ENCODE measurements at regions not wholly inside any gene's neighbourhood (a gene's known extent, or its start where the extent isn't known, plus 50 kb on each side); places are given as distances from the start of the nearest gene placed in this dataset.
"Not testable (repeated sequence)": the region's sequence is repeated elsewhere in the genome, so short reads cannot be mapped to it uniquely, and the experiment has no call there.

GRCh38 chr5:36481454-36482120, 124.8 kb upstream of the SLC1A3 start:
- no peak for DNase-seq (ENCODE audit: low read depth)

GRCh38 chr5:36482812-36483211, 123.6 kb upstream of the SLC1A3 start:
- DNase-seq (ENCODE audit: low read depth), result no peak

- DNase-seq (ENCODE audit: low read depth), result no peak
Observed at GRCh38 chr5:36489505-36489904, 116.9 kb upstream of the SLC1A3 start.

DNA sequence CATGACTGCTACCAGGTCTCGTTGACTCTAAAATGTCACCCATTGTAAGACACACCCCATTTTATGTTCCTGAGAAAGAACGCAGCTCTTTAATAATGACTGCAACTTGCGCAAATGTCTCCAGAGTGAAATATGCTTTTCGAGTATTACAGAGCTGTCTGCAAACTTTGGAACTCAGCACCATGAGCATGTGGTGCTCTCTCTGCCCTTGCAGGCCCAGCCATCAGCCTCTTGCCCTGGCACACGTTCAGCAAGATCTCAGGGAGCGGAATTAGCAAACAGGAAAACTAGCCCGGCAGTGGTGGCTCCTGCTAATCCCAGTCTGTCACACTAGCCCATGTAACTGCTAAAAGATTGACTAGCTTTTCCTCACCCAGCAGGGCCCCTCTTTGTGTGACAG, 114.5 kb upstream of the SLC1A3 start:
- no peak for DNase-seq (ENCODE audit: low read depth)

DNA sequence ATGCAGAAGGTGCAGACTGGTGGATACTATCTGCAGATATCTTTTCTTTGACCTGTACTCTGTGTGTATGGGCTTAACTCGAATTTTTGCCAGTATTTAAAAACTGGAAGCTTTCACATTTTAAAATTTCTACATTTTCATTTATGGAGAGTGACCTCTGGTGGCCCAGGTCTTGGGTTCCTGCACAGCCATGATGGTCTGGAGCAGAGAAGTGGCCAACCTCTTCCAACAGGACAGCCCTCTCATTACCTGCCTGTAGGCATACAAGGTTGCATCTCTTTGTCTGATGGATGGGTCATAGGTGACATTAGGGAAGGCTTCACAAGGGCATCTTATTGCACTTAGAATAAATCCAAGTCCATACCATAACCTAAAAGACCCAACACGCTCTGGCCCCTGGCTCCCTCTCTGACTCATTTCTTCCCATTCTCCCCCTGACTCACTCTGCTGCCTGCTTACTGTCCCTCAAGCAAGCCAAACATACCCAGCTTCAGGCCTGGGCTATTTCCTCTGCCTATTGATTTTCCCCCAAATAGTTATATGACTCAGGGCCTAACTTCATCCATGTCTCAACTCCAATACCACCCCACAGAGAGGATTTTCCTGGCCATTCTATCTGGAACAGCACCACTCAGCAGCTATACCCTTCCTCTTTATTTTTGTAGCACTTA, 113.3 kb upstream of the SLC1A3 start:
- DNase-seq (ENCODE audit: low read depth), result no peak

DNA sequence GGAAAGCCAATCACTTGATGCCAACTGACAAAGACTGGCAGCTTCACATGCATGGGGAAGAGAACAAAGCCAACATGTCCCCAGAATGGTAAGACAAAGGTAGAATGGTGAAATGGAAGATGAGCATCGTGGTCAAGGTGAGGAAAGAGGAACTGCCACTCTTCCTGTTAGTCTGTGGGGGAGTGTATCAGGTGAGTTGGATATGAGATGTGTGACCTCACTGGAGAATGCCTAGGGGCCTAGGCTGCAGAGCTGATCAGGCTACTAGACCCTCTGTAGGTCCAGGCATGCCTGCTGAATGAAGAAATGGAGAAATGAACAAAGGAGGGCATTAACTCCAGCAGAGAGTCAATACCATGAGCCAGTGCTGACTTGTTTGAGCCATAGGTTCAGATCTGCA, 112.4 kb upstream of the SLC1A3 start:
- DNase-seq (ENCODE audit: low read depth), result no peak

- no peak for DNase-seq (ENCODE audit: low read depth)
Observed at GRCh38 chr5:36494841-36495601, 111.4 kb upstream of the SLC1A3 start.

DNA sequence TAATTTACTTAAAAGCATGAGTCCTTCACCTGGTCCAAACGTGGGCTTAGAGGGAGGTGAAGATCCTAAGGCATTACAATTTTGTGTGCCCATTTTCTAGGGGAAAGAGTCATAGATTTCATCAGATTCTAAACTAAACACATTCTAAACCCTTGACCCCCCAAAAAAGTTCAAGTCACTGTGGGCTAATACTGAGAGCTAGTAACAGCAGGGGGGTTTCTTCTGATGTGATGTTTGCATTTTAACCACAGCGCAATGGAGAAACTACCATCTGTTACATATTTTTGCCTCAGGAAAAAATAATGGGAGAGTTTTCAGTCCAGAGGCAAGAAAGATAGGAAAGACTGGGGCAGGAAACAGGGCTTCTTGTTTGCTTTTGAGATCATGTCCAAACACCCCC, 110.8 kb upstream of the SLC1A3 start:
- no peak for DNase-seq (ENCODE audit: low read depth)

GRCh38 chr5:36496471-36496870, 109.9 kb upstream of the SLC1A3 start:
- no peak for DNase-seq (ENCODE audit: low read depth)

GRCh38 chr5:36502608-36503007, 103.8 kb upstream of the SLC1A3 start:
- no peak for DNase-seq (ENCODE audit: low read depth)

DNA sequence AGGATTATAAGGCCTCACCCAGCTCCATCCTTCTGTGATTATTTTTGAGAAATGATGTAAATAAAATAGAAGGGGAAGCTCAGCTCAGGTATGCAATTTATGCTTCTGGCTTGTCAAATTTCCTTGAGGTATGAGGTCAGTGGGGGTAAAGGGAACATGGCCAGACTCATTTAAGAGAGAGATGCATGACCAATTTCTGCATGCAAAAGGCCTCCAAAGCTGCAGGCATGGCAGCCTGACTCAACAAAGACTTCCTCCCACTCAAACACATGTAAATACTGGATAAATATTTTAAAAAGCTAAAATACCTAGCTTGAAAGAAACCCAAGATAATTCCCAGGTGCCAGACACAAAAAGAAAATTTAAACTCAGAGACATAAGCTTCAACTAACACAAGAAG, 101.4 kb upstream of the SLC1A3 start:
- no peak for DNase-seq (ENCODE audit: low read depth)

- peak; percentile 51 for DNase-seq (ENCODE audit: low read depth)
Observed at GRCh38 chr5:36507332-36507952, 99.0 kb upstream of the SLC1A3 start.

GRCh38 chr5:36508331-36508730, 98.1 kb upstream of the SLC1A3 start:
- DNase-seq (ENCODE audit: low read depth), result not testable (repeated sequence)

DNA sequence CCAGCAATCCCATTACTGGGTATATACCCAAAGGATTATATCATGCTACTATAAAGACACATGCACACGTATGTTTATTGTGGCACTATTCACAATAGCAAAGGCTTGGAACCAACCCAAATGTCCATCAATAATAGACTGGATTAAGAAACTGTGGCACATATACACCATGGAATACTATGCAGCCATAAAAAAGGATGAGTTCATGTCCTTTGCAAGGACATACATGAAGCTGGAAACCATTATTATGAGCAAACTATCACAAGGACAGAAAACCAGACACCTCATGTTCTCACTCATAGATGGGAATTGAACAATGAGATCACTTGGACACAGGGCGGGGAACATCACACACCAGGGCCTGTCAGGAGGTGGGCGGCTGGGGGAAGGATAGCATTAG, 92.8 kb upstream of the SLC1A3 start:
- DNase-seq (ENCODE audit: low read depth), result not testable (repeated sequence)

DNA sequence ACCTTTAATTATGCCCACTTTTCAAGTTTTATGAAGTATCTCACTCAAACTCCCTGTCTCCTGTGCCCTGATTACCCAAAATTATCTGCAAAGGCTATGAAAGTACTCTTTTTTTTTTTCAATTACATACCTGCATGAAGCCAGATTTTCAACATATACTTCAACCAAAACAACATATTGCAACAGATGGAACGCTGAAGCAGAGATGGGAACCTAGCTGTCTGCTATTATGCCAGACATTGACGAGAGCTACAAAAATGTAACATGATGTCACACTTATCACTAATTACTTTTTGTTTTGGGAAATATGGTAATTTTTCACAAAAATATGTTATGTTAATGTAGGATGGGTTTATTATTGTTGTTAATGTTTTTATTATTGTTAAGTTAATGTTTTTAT, 86.5 kb upstream of the SLC1A3 start:
- no peak for DNase-seq (ENCODE audit: low read depth)

- no peak for DNase-seq (ENCODE audit: low read depth)
Observed at GRCh38 chr5:36521219-36521618, 85.2 kb upstream of the SLC1A3 start.

GRCh38 chr5:36521838-36522745, 84.3 kb upstream of the SLC1A3 start:
- DNase-seq (ENCODE audit: low read depth), result no peak

DNA sequence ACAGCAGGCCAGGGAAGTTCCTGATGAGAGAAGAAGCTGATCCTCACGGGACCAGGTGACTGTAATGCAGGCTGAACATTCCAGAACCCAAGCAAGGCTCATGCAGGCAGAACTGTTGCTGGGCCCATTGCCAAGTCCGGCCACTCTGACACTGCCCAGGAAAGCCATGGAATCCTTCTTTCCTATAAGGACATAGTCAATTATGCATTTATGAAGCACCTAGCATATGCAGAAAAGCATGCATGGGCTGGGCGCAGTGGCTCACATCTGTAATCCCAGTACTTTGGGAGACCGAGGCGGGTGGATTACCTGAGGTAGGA, 83.7 kb upstream of the SLC1A3 start:
- DNase-seq (ENCODE audit: low read depth), result no peak

DNA sequence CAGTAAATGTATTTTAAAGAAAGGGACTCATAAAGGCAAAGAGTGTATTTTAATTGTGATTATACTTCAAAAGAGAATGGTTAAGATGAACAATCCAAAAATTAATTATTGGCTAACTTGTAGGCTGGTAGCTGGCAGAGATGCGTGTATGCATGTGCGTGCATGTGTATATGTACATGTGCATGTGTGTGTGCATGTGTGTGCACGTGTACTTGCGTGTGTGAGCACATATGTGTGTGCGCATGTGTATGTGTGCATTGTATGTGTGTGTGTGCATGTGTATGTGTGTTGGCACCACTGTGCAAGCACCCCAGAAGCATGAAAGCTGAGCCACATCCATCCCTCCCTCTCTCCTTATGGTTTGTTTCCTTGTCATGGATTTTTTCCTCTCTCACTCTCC, 83.0 kb upstream of the SLC1A3 start:
- DNase-seq (ENCODE audit: low read depth), result no peak

DNA sequence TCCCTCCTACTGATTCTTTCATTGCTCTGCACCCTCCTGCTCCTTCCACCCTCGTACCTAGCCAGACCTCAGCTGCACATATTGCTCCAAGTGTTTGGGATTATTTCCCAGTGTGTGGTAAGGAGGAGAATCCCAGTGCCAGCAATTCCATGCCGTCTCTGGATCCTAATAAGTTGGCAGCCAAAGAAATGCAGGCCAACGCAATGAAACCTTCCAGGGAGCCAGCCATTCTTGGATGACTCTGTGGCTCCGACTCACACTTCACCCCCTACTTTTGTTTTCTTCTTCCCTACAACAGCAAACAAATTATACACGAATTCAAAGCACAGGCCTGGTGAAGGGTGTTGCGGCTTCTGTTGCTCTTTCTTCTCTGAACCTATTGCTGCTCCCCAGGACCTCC, 82.5 kb upstream of the SLC1A3 start:
- DNase-seq (ENCODE audit: low read depth), result no peak

GRCh38 chr5:36526537-36526936, 79.9 kb upstream of the SLC1A3 start:
- DNase-seq (ENCODE audit: low read depth), result no peak

- DNase-seq (ENCODE audit: low read depth), result no peak
Observed at GRCh38 chr5:36528588-36528987, 77.8 kb upstream of the SLC1A3 start.
